ENCODE measurements at regions not wholly inside any gene's neighbourhood (a gene's known extent, or its start where the extent isn't known, plus 50 kb on each side); places are given as distances from the start of the nearest gene placed in this dataset.

GRCh38 chr6:44670146-44670545 lies 282.6 kb downstream of the CDC5L start:
- H3K9ac ChIP-seq (ENCODE audit: low read length in 3 of 3), result no peak overlapping the region
- H3K9me3 ChIP-seq (ENCODE audit: control insufficient read depth in 2 of 3, insufficient read depth in 1 of 3, low read length in 3 of 3), result no peaks in the 10 kb centered on the region
- DNase-seq (no peak), FAIRE-seq (no peak)
- H3K36me3 ChIP-seq (ENCODE audit: control insufficient read depth in 2 of 3, insufficient read depth in 3 of 3, low read length in 3 of 3), result no peaks in the 10 kb centered on the region
- H3K4me1 ChIP-seq (ENCODE audit: control insufficient read depth in 2 of 3, insufficient read depth in 2 of 3, low read depth in 1 of 3, low read length in 3 of 3), result no peaks in the 10 kb centered on the region
- no peak overlapping the region for H3K27ac ChIP-seq (ENCODE audit: low read depth in 2 of 2, low read length in 2 of 2)
- no peak overlapping the region for H3K4me3 ChIP-seq (ENCODE audit: low read length in 3 of 3)
- H3K27me3 ChIP-seq (ENCODE audit: control insufficient read depth, insufficient read depth, low read length), result no peaks in the 10 kb centered on the region
- intact Hi-C loops (cut with DNase I), result no loop called here
- TF ChIP-seq, protein P1, sequence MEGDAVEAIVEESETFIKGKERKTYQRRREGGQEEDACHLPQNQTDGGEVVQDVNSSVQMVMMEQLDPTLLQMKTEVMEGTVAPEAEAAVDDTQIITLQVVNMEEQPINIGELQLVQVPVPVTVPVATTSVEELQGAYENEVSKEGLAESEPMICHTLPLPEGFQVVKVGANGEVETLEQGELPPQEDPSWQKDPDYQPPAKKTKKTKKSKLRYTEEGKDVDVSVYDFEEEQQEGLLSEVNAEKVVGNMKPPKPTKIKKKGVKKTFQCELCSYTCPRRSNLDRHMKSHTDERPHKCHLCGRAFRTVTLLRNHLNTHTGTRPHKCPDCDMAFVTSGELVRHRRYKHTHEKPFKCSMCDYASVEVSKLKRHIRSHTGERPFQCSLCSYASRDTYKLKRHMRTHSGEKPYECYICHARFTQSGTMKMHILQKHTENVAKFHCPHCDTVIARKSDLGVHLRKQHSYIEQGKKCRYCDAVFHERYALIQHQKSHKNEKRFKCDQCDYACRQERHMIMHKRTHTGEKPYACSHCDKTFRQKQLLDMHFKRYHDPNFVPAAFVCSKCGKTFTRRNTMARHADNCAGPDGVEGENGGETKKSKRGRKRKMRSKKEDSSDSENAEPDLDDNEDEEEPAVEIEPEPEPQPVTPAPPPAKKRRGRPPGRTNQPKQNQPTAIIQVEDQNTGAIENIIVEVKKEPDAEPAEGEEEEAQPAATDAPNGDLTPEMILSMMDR (IDR thresholded peaks at IDR 0.05; ENCODE audit: borderline replicate concordance, extremely low read depth, insufficient read depth), result no peak

DNA sequence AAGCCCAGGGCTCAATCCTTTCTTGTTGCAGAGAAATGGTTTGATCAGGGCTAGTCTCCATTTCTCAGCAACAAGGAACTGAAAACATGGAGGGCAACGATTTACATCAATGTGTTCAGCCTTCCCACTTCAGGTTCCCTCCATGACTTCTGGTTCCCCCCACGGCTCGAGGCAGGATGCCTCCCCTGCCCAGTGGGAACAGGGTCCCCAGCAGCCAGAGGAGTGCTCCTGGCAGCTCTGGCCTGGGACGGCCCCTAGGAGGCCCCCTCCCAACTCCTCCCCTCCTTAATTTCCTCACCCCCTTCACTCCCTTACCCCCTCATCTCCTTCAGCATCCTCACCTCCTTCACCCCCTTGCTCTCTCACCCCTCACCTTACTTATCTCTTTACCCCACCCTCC lies 283.8 kb downstream of the CDC5L start:
- H3K4me3 ChIP-seq (ENCODE audit: low read length in 3 of 3), result no peak overlapping the region
- intact Hi-C loops (cut with DNase I), result no loop called here
- H3K27me3 ChIP-seq (ENCODE audit: control insufficient read depth, insufficient read depth, low read length), result no peaks in the 10 kb centered on the region
- no peak for FAIRE-seq
- H3K4me1 ChIP-seq (ENCODE audit: control insufficient read depth in 2 of 3, insufficient read depth in 2 of 3, low read depth in 1 of 3, low read length in 3 of 3), result no peaks in the 10 kb centered on the region
- no peak overlapping the region for H3K9ac ChIP-seq (ENCODE audit: low read length in 3 of 3)
- no peak for DNase-seq
- no peak overlapping the region for H3K27ac ChIP-seq (ENCODE audit: low read depth in 2 of 2, low read length in 2 of 2)
- H3K9me3 ChIP-seq (ENCODE audit: control insufficient read depth in 2 of 3, insufficient read depth in 1 of 3, low read length in 3 of 3), result no peaks in the 10 kb centered on the region
- TF ChIP-seq, protein P1 (IDR thresholded peaks at IDR 0.05; ENCODE audit: borderline replicate concordance, extremely low read depth, insufficient read depth), result no peak
- no peaks in the 10 kb centered on the region for H3K36me3 ChIP-seq (ENCODE audit: control insufficient read depth in 2 of 3, insufficient read depth in 3 of 3, low read length in 3 of 3)

- DNase-seq (no peak), FAIRE-seq (no peak)
- Histone ChIP-seq H3K4me1 (ENCODE audit: control insufficient read depth in 2 of 3, insufficient read depth in 2 of 3, low read depth in 1 of 3, low read length in 3 of 3) (no peaks in the 10 kb centered on the region), H3K4me3 (ENCODE audit: low read length in 3 of 3) (no peak overlapping the region), H3K9ac (ENCODE audit: low read length in 3 of 3) (no peak overlapping the region), H3K9me3 (ENCODE audit: control insufficient read depth in 2 of 3, insufficient read depth in 1 of 3, low read length in 3 of 3) (no peaks in the 10 kb centered on the region), H3K27ac (ENCODE audit: low read depth in 2 of 2, low read length in 2 of 2) (no peak overlapping the region), H3K36me3 (ENCODE audit: control insufficient read depth in 2 of 3, insufficient read depth in 3 of 3, low read length in 3 of 3) (no peaks in the 10 kb centered on the region), H3K27me3 (ENCODE audit: control insufficient read depth, insufficient read depth, low read length) (no peaks in the 10 kb centered on the region)
- intact Hi-C loops (cut with DNase I), result no loop called here
- TF ChIP-seq, protein P1 (IDR thresholded peaks at IDR 0.05; ENCODE audit: borderline replicate concordance, extremely low read depth, insufficient read depth), result no peak
Measured at GRCh38 chr6:44672086-44672485, 284.6 kb downstream of the CDC5L start.

DNA sequence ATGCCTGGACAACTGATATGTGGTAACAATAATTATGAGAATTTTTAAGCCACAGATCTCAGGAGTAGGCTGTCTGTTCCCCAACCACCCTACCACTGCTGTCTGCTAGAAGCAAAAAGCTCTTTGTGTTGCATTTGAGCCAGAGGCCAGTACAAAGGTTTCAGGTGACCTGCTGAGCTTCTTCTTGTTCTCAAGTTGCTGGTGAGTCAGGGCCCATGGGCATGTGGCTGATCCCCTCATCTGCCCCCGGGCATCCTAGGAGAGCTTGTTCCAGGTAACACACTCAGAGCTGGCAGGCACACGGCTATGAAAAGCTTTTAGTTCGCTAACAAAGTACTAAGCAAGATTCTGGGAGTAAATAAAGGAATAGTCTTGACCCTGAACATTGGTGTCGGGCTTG lies 285.3 kb downstream of the CDC5L start:
- TF ChIP-seq, protein P1 (IDR thresholded peaks at IDR 0.05; ENCODE audit: borderline replicate concordance, extremely low read depth, insufficient read depth), result no peak
- Histone ChIP-seq H3K4me1 (ENCODE audit: control insufficient read depth in 2 of 3, insufficient read depth in 2 of 3, low read depth in 1 of 3, low read length in 3 of 3) (no peaks in the 10 kb centered on the region), H3K36me3 (ENCODE audit: control insufficient read depth in 2 of 3, insufficient read depth in 3 of 3, low read length in 3 of 3) (no peaks in the 10 kb centered on the region), H3K27me3 (ENCODE audit: control insufficient read depth, insufficient read depth, low read length) (no peaks in the 10 kb centered on the region), H3K9me3 (ENCODE audit: control insufficient read depth in 2 of 3, insufficient read depth in 1 of 3, low read length in 3 of 3) (no peaks in the 10 kb centered on the region), H3K27ac (ENCODE audit: low read depth in 2 of 2, low read length in 2 of 2) (no peak overlapping the region), H3K4me3 (ENCODE audit: low read length in 3 of 3) (no peak overlapping the region), H3K9ac (ENCODE audit: low read length in 3 of 3) (no peak overlapping the region)
- no peak for DNase-seq
- intact Hi-C loops (cut with DNase I), result no loop called here
- FAIRE-seq, result no peak

Data from kidney (tissue), 13 donors.